GM18505 (cell line): ENCODE measurements at regions not wholly inside any gene's neighbourhood (a gene's known extent, or its start where the extent isn't known, plus 50 kb on each side); places are given as distances from the start of the nearest gene placed in this dataset.

ENCODE experiments used
- ATAC-seq: cut with Tn5 transposase; IDR thresholded peaks from one replicate; pipeline ENCODE4 v1.9.1; 2021; ENCODE audit not compliant: unreplicated experiment
- POLR2A ChIP-seq: IDR thresholded peaks from 4 replicates; pipeline ENCODE4 v1.6.1; 2011; ENCODE audit warnings: borderline replicate concordance; ENCODE audit not compliant: insufficient read depth, insufficient read length; ENCODE audit errors: extremely low read depth

GRCh38 chr10:129274748-129275474 lies 192.1 kb upstream of the MGMT start:
- no peak for TF ChIP-seq POLR2A
- no peak for ATAC-seq

GRCh38 chr10:129275886-129276285 lies 191.2 kb upstream of the MGMT start:
- no peak for ATAC-seq
- no peak for TF ChIP-seq POLR2A

DNA sequence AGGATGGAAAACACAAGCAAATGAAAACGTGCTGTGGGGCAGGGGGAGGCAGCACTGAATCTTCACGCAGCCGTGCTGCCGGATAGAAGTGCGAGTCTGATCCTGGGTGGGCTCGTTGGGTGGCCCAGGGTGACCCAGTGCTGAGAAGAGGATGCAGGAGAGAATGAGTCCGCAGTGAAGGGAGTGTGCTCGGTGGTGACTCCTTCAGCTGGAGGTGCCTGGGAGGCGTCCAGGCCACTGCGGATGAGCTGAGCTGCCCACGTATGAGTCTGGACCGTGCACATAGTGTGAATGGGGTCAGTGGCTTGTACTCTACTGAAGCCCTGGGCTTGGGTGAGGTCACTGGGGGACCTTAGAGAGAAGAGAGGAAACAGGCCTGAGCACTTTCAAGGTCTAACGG lies 190.0 kb upstream of the MGMT start:
- no peak for TF ChIP-seq POLR2A
- ATAC-seq = no peak

GRCh38 chr10:129277841-129278240 lies 189.2 kb upstream of the MGMT start:
- no peak for ATAC-seq
- TF ChIP-seq POLR2A = no peak

DNA sequence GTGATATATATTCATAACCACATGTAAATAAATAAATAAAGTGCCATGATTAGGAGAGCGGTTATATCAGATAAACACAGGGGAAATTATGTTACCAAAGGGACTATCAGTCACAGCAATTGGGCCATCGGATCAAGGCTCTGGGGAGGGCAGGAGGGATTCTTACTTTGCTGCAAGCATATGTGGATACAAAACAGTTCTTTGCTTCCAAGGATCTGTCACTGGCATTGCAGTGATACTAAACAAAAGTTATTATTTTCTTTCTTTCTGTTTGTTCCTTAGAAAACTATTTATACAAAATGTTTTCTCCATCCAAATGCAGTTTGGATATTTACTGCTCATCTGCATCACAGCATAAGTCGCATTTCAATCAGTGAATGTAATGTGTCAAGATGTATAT lies 188.4 kb upstream of the MGMT start:
- TF ChIP-seq POLR2A = no peak
- ATAC-seq = no peak

DNA sequence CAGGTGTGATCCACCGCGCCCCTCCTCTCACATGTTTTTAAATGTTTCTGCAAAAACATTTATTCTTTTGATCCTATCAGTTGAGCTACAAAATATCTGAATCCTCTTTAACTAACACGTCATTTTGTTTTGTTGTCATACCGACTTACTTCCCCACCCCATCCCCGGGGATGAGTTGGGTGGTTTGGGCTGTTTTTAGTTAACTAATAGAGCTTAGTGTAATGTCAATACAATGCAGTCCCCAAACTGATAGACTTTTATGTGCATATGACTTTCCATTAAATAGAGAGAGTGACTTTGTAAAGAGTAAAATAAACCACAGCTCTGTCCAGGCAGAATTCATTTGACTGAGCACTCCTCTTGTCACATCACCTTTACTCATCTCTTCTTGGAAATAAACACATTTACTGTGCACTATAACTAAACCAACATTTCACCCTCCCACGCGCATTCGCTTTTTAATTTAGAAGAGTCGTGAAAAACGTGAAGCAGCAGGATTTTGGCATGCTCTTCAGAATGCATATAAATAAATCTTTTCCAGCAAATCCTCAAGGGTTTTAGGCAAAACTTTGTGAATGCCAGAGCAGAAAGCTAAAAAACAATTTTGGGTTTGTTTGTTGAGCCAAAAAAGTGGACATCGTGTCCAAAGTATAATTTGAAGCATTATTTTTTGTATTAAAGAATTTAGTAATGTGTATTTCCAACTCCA lies 187.4 kb upstream of the MGMT start:
- no peak for TF ChIP-seq POLR2A
- ATAC-seq = no peak

GRCh38 chr10:129280155-129280502 lies 186.9 kb upstream of the MGMT start:
- no peak for ATAC-seq
- no peak for TF ChIP-seq POLR2A

DNA sequence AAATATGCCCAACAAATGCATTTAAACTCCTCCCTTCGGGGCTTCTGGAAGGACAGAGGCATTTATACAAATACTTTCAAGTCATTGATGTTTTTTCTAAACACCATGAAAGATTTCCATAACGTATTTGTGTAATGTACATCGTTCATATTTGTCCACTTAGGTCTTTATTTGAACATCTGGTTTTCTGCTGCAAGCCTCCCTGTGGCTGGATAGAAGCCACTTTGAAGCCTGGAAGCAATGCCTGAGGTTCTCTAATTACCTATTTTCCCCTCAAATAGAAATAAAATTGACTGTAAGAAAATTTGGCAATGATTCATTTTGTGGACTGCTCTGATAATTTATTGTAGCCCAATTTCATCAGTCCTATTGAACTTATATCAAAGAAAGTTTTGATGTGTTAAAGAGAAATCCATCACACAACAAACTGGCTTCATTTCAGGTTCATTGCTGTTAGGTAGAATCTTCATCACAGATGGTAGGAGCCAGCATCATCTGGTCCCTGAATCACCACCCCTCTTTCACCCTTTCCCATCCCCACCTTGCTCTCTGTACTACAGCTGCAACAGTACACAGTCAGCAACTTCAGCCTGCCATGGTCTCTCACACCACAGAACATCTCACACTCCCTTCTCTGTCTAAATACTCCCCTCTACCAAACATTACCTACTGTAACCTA lies 186.0 kb upstream of the MGMT start:
- no peak for TF ChIP-seq POLR2A
- no peak for ATAC-seq

DNA sequence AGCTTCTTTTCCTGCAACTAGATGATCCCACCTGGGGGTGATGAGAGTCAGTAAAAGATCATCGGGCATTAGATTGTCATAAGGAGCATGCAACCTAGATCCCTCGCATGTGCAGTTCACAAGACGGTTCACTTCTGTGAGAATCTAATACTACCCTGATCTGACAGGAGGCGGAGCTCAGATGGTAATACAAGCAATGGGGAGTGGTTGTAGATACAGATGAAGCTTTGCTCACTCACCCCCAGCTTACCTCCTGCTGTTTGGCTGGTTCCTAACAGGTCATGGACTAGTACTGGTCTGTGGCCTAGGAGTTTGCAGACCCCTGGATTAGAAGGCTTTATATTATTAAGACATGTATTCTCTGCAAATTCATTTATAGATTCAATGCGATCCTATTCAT lies 181.6 kb upstream of the MGMT start:
- ATAC-seq = no peak
- TF ChIP-seq POLR2A = no peak

- TF ChIP-seq POLR2A = no peak
These were observed 177.9 kb upstream of the MGMT start for GRCh38 chr10:129288999-129289584.

GRCh38 chr10:129293991-129294700 lies 172.9 kb upstream of the MGMT start:
- no peak for ATAC-seq
- no peak for TF ChIP-seq POLR2A

More at GRCh38 chr10:129288999-129289584, 177.9 kb upstream of the MGMT start:
- no peak for ATAC-seq

GRCh38 chr10:129294944-129295343 lies 172.1 kb upstream of the MGMT start:
- ATAC-seq = no peak
- no peak for TF ChIP-seq POLR2A

- no peak for TF ChIP-seq POLR2A
- no peak for ATAC-seq
These were observed 162.0 kb upstream of the MGMT start for GRCh38 chr10:129305046-129305445.
